SK-MEL-5 (cell line): ENCODE measurements at regions not wholly inside any gene's neighbourhood (a gene's known extent, or its start where the extent isn't known, plus 50 kb on each side); places are given as distances from the start of the nearest gene placed in this dataset.
"Not testable (repeated sequence)": the region's sequence is repeated elsewhere in the genome, so short reads cannot be mapped to it uniquely, and the experiment has no call there.

ENCODE experiments used
- DNase-seq: peaks from one replicate; pipeline ENCODE4 v3.0.0-alpha.2; 2016; ENCODE audit warnings: low read depth, low spot score
- in situ Hi-C: cut with HindIII; loops from 2 replicates; pipeline ENCODE4 v1.10.0; 2016; ENCODE audit warnings: low sequenced_read_pairs, high pct_unique_total_duplicates, low pct_unique_long_range_greater_than_20kb

- in situ Hi-C loops, result no loop called here
Measured at GRCh38 chr10:76632767-76633051, 1004.9 kb downstream of the KCNMA1 start.

GRCh38 chr10:76631884-76632766, 1005.5 kb downstream of the KCNMA1 start:
- in situ Hi-C loops, result no loop called here
- no peak for DNase-seq

More at GRCh38 chr10:76632767-76633051, 1004.9 kb downstream of the KCNMA1 start:
- peak; percentile 44 for DNase-seq

GRCh38 chr10:76631036-76631670, 1006.5 kb downstream of the KCNMA1 start:
- in situ Hi-C loops, result no loop called here
- DNase-seq, result no peak

GRCh38 chr10:76628801-76629200, 1008.8 kb downstream of the KCNMA1 start:
- in situ Hi-C loops, result no loop called here
- no peak for DNase-seq

- in situ Hi-C loops, result no loop called here
- DNase-seq, result no peak
Measured at GRCh38 chr10:76626386-76626785, 1011.2 kb downstream of the KCNMA1 start.

- in situ Hi-C loops, result no loop called here
- no peak for DNase-seq
Measured at GRCh38 chr10:76624470-76624869, 1013.1 kb downstream of the KCNMA1 start.

GRCh38 chr10:76621886-76622620, 1015.6 kb downstream of the KCNMA1 start:
- in situ Hi-C loops, result no loop called here
- no peak for DNase-seq

GRCh38 chr10:76618641-76619040, 1019.0 kb downstream of the KCNMA1 start:
- no peak for DNase-seq
- in situ Hi-C loops, result no loop called here

- in situ Hi-C loops, result no loop called here
Measured at GRCh38 chr10:76618171-76618570, 1019.4 kb downstream of the KCNMA1 start.

GRCh38 chr10:76616666-76617065, 1020.9 kb downstream of the KCNMA1 start:
- DNase-seq, in situ Hi-C loops: not testable (repeated sequence)

More at GRCh38 chr10:76618171-76618570, 1019.4 kb downstream of the KCNMA1 start:
- no peak for DNase-seq

- in situ Hi-C loops, result no loop called here
- no peak for DNase-seq
Measured at GRCh38 chr10:76615049-76615448, 1022.6 kb downstream of the KCNMA1 start.
